GM12878 (cell line): ENCODE measurements at regions not wholly inside any gene's neighbourhood (a gene's known extent, or its start where the extent isn't known, plus 50 kb on each side); places are given as distances from the start of the nearest gene placed in this dataset.

Experiments used
- ATAC-seq: fragments of 200-7000 bp; cut with Tn5 transposase; 3 replicates; pipeline ENCODE4 v1.9.1; 2020; ENCODE audit warnings: mild to moderate bottlenecking, moderate library complexity
- BruUV-seq: library from RNA; stranded (reverse); fragments of 400-500 nt; replicated peaks from 2 replicates; lab custom pipeline; 2021; lab: Mats Ljungman, UMichigan
- CTCF ChIA-PET: fragments of 300-600 bp; sonication (Branson Sonifier 250); formaldehyde crosslinking; extraction: SDS; loops from one replicate; lab custom pipeline; 2021; ENCODE audit warnings: inconsistent platforms; lab: Yijun Ruan, JAX
- POLR2A ChIA-PET: fragments of 350-600 bp; formaldehyde crosslinking; extraction: SDS; loops from one replicate; lab custom pipeline; 2021; ENCODE audit warnings: inconsistent platforms; lab: Charles Lee
- RAD21 ChIA-PET: fragments of 300-600 bp; sonication (Branson Sonifier 250); formaldehyde crosslinking; loops from one replicate; lab custom pipeline; 2023; ENCODE audit warnings: antibody characterized with exemption; ENCODE audit not compliant: unreplicated experiment; lab: Charles Lee
- SMC1A ChIA-PET: fragments of 300-600 bp; sonication (Branson Sonifier 250); formaldehyde crosslinking; loops from one replicate; lab custom pipeline; 2023; ENCODE audit not compliant: unreplicated experiment, uncharacterized antibody; lab: Charles Lee
- DNase-seq: peaks from one replicate; pipeline ENCODE4 v3.0.0-alpha.2; 2011; ENCODE audit warnings: low read depth, low spot score
- FAIRE-seq: peaks from 3 replicates; lab custom pipeline; 2011; peaks lifted over from hg19 to GRCh38; lab: Jason Lieb, UNC
- H2AFZ ChIP-seq: 2 replicates; pipeline ENCODE4 v1.6.0; 2011; ENCODE audit warnings: low read depth, low read length, control low read depth; ENCODE audit not compliant: control insufficient read depth
- H3K27ac ChIP-seq: 2 replicates; pipeline ENCODE4 v1.5.1; 2011; ENCODE audit warnings: control low read depth; ENCODE audit not compliant: control insufficient read depth, insufficient read depth
- H3K27me3 ChIP-seq, 2 experiments: replicated peaks in 1 of 2; 2 replicates each; pipeline versions ENCODE4 v1.6.0 to v1.6.1; 2011; ENCODE audit warnings: low read length in 1 of 2; ENCODE audit not compliant: control insufficient read depth in 2 of 2, insufficient read depth in 2 of 2
- H3K36me3 ChIP-seq, 2 experiments: 2 replicates each; pipeline ENCODE4 v1.5.1; 2011; ENCODE audit warnings: low read length in 1 of 2; ENCODE audit not compliant: control insufficient read depth in 2 of 2, insufficient read depth in 2 of 2
- H3K4me1 ChIP-seq: 2 replicates; pipeline ENCODE4 v1.6.1; 2011; ENCODE audit warnings: mild to moderate bottlenecking, low read length, moderate library complexity, mixed read lengths; ENCODE audit not compliant: control insufficient read depth, insufficient read depth
- H3K4me2 ChIP-seq: 2 replicates; pipeline ENCODE4 v1.6.0; 2011; ENCODE audit warnings: control low read depth; ENCODE audit not compliant: control insufficient read depth, insufficient read depth
- H3K4me3 ChIP-seq: fragments of 200-600 bp; sonication (generic); 2 replicates; pipeline ENCODE4 v1.5.1; 2016
- H3K79me2 ChIP-seq: 2 replicates; pipeline ENCODE4 v1.6.0; 2011; ENCODE audit warnings: low read length; ENCODE audit not compliant: control insufficient read depth, insufficient read depth
- H3K9ac ChIP-seq: 2 replicates; pipeline ENCODE4 v1.8.0; 2011; ENCODE audit warnings: low read length, control low read depth, mixed read lengths; ENCODE audit not compliant: control insufficient read depth, insufficient read depth
- H3K9me3 ChIP-seq: replicated peaks from 3 replicates; pipeline ENCODE4 v1.5.1; 2011; ENCODE audit warnings: mild to moderate bottlenecking, low read length; ENCODE audit not compliant: control insufficient read depth, insufficient read depth
- H4K20me1 ChIP-seq: 2 replicates; pipeline ENCODE4 v1.6.0; 2011; ENCODE audit not compliant: control insufficient read depth, insufficient read depth
- BCL3 ChIP-seq: IDR thresholded peaks from 2 replicates; pipeline ENCODE4 v1.6.1; 2011; ENCODE audit warnings: borderline replicate concordance, low read depth, mild to moderate bottlenecking, moderate library complexity, low read length; ENCODE audit not compliant: insufficient read depth, poor library complexity, severe bottlenecking
- CBX5 ChIP-seq: sonication (generic); IDR thresholded peaks from 2 replicates; pipeline ENCODE4 v1.6.1; 2016; ENCODE audit warnings: low read depth, moderate library complexity, mild to moderate bottlenecking, inconsistent platforms
- GATAD2B ChIP-seq: fragments of 450-650 bp; conservative IDR thresholded peaks from 2 replicates; pipeline ENCODE4 v1.6.1; 2017; ENCODE audit warnings: low read depth, mild to moderate bottlenecking, moderate library complexity
- IRF5 ChIP-seq: fragments of 450-650 bp; IDR thresholded peaks from 2 replicates; pipeline ENCODE4 v1.6.1; 2017; ENCODE audit warnings: borderline replicate concordance
- KAT2A ChIP-seq: conservative IDR thresholded peaks from 2 replicates; pipeline ENCODE4 v1.6.1; 2011; ENCODE audit warnings: low read depth, low read length; ENCODE audit not compliant: control insufficient read depth
- KDM1A ChIP-seq: fragments of 200-600 bp; sonication (generic); IDR thresholded peaks from 2 replicates; pipeline ENCODE4 v1.6.1; 2016; ENCODE audit warnings: borderline replicate concordance
- KLF5 ChIP-seq: fragments of 450-650 bp; IDR thresholded peaks from 2 replicates; pipeline ENCODE4 v1.6.1; 2014; ENCODE audit warnings: mild to moderate bottlenecking; ENCODE audit not compliant: partially characterized antibody
- MEF2A ChIP-seq: IDR thresholded peaks from 2 replicates; pipeline ENCODE4 v1.6.1; 2011; ENCODE audit warnings: low read depth, mild to moderate bottlenecking, low read length, moderate library complexity; ENCODE audit not compliant: insufficient read depth
- MLLT1 ChIP-seq: fragments of 450-650 bp; IDR thresholded peaks from 2 replicates; pipeline ENCODE4 v1.6.1; 2016; ENCODE audit warnings: mild to moderate bottlenecking
- NBN ChIP-seq: fragments of 450-650 bp; IDR thresholded peaks from 2 replicates; pipeline ENCODE4 v1.6.1; 2016
- NFYB ChIP-seq: IDR thresholded peaks from 2 replicates; pipeline ENCODE4 v1.6.1; 2011; ENCODE audit warnings: low read depth, mild to moderate bottlenecking, low read length, improper control_type of control experiment, moderate library complexity; ENCODE audit not compliant: insufficient read depth
- PML ChIP-seq: IDR thresholded peaks from 2 replicates; pipeline ENCODE4 v1.6.1; 2012; ENCODE audit warnings: low read length, inconsistent platforms
- POLR2A ChIP-seq: IDR thresholded peaks from 2 replicates; pipeline ENCODE4 v1.6.1; 2011; ENCODE audit warnings: low read depth, mild to moderate bottlenecking, low read length
- POLR2AphosphoS2 ChIP-seq: IDR thresholded peaks from 2 replicates; pipeline ENCODE4 v1.6.1; 2011; ENCODE audit warnings: low read depth, mild to moderate bottlenecking, low read length, improper control_type of control experiment, moderate library complexity
- RB1 ChIP-seq: fragments of 450-650 bp; formaldehyde crosslinking; IDR thresholded peaks from 2 replicates; pipeline ENCODE4 v1.6.1; 2017; ENCODE audit warnings: mild to moderate bottlenecking, borderline replicate concordance
- RBBP5 ChIP-seq: fragments of 200-600 bp; sonication (generic); conservative IDR thresholded peaks from 2 replicates; pipeline ENCODE4 v1.6.1; 2016
- RELB ChIP-seq: fragments of 450-650 bp; IDR thresholded peaks from 2 replicates; pipeline ENCODE4 v1.6.1; 2017; ENCODE audit warnings: low read depth, mild to moderate bottlenecking, moderate library complexity
- SIN3A ChIP-seq: IDR thresholded peaks from 2 replicates; pipeline ENCODE4 v1.6.1; 2012; ENCODE audit warnings: low read depth, low read length, improper control_type of control experiment
- USF1 ChIP-seq: IDR thresholded peaks from 2 replicates; pipeline ENCODE4 v1.6.1; 2011; ENCODE audit warnings: borderline replicate concordance, low read depth, mild to moderate bottlenecking, moderate library complexity, mixed read lengths, low read length; ENCODE audit not compliant: insufficient read depth; ENCODE audit errors: extremely low read length
- ZNF24 ChIP-seq: fragments of 450-650 bp; IDR thresholded peaks from 2 replicates; pipeline ENCODE4 v1.6.1; 2017; ENCODE audit warnings: antibody characterized with exemption, mild to moderate bottlenecking
- WGBS: methylation state at CpG from one replicate; pipeline ENCODE4 v1.1.6; 2016; ENCODE audit warnings: low lambda C conversion rate; ENCODE audit not compliant: insufficient replicate concordance, insufficient coverage; ENCODE audit errors: missing lambda C conversion rate; 5-methylcytosine and 5-hydroxymethylcytosine counted together
- in situ Hi-C: fragments of 300-500 bp; cut with MboI; formaldehyde crosslinking; loops from 9 replicates; pipeline ENCODE4 v1.14.3; 2018; ENCODE audit warnings: mixed read lengths
- intact Hi-C: fragments of 100-400 bp; cut with micrococcal nuclease; formaldehyde crosslinking; loops from one replicate; pipeline ENCODE4 v1.14.2; 2022; ENCODE audit not compliant: unreplicated experiment

- Histone ChIP-seq H3K27ac (no peak overlapping the region), H3K4me1 (no peaks in the 10 kb centered on the region), H2AFZ (no peak overlapping the region), H3K36me3 (no peaks in the 10 kb centered on the region), H3K4me3 (no peak overlapping the region), H3K4me2 (no peak overlapping the region), H3K9me3 (no peaks in the 10 kb centered on the region; the same call in 2 of the 3 replicates), H3K79me2 (no peaks in the 10 kb centered on the region), H3K9ac (no peak overlapping the region), H3K27me3 (no peaks in the 10 kb centered on the region), H4K20me1 (no peaks in the 10 kb centered on the region)
- in situ Hi-C loops: no loop called here
- CTCF ChIA-PET: no interaction called here
- POLR2A ChIA-PET: no interaction called here
- intact Hi-C loops: no loop called here
- 49% methylated on average over 5 of the region's 5 CpGs for WGBS
- BruUV-seq: no TSS peak
- no peak for ATAC-seq
- SMC1A ChIA-PET: no interaction called here
- FAIRE-seq: no peak
- TF ChIP-seq POLR2A (no peak), USF1 (no peak), KLF5 (no peak), IRF5 (no peak), ZNF24 (no peak), NFYB (no peak), RELB (no peak), MEF2A (no peak), GATAD2B (no peak), SIN3A (no peak), PML (no peak), CBX5 (no peak), BCL3 (no peak), MLLT1 (no peak), POLR2AphosphoS2 (no peak), KAT2A (no peak), RB1 (no peak), NBN (no peak), KDM1A (no peak), RBBP5 (no peak)
- RAD21 ChIA-PET: no interaction called here
- DNase-seq: no peak
Measured at GRCh38 chr14:61973981-61974380, 211.8 kb downstream of the SNAPC1 start.
